Testis (tissue), 2 donors: ENCODE measurements at regions not wholly inside any gene's neighbourhood (a gene's known extent, or its start where the extent isn't known, plus 50 kb on each side); places are given as distances from the start of the nearest gene placed in this dataset.

Experiments
- DNase-seq: peaks from one replicate; pipeline ENCODE4 v3.0.0-alpha.2; 2019
- H3K27ac ChIP-seq, 2 donors: fragments of 200-600 bp; sonication (generic); one replicate each; pipeline ENCODE4 v1.5.1; 2019
- H3K27me3 ChIP-seq: fragments of 200-600 bp; sonication (generic); one replicate; pipeline ENCODE4 v1.5.1; 2019
- H3K36me3 ChIP-seq: fragments of 200-600 bp; sonication (generic); one replicate; pipeline ENCODE4 v1.5.1; 2017; ENCODE audit warnings: low read depth; ENCODE audit errors: missing control alignments
- H3K4me1 ChIP-seq: fragments of 200-600 bp; sonication (generic); one replicate; pipeline ENCODE4 v1.5.1; 2019
- H3K4me3 ChIP-seq, 2 donors: fragments of 200-600 bp; sonication (generic); one replicate each; pipeline ENCODE4 v1.5.1; 2017 to 2019
- H3K9me3 ChIP-seq: fragments of 200-600 bp; sonication (generic); one replicate; pipeline ENCODE4 v1.5.1; 2017
- CTCF ChIP-seq, 3 experiments: fragments of 450-650 bp in 2 of 3; fragments of 200-600 bp in 1 of 3; sonication (generic) in 1 of 3; IDR thresholded peaks; one replicate each; pipeline ENCODE4 v1.5.1; 2016 to 2019; ENCODE audit warnings: antibody characterized with exemption in 3 of 3, mild to moderate bottlenecking in 2 of 3, moderate library complexity in 1 of 3
- POLR2A ChIP-seq: fragments of 450-650 bp; IDR thresholded peaks from one replicate; pipeline ENCODE4 v1.6.1; 2017; ENCODE audit warnings: antibody characterized with exemption, mild to moderate bottlenecking, moderate library complexity
- WGBS, 2 donors: methylation state at CpG; one replicate each; pipeline ENCODE4 v1.1.5; 2018; 5-methylcytosine and 5-hydroxymethylcytosine counted together
- intact Hi-C: fragments of 100-400 bp; cut with DNase I; formaldehyde crosslinking; loops from one replicate; pipeline ENCODE4 v1.15.1; 2023; ENCODE audit warnings: low total_unique reads

- DNase-seq = no peak
- TF ChIP-seq CTCF (IDR thresholded peaks at IDR 0.05) (no peak), POLR2A (no peak)
- Histone ChIP-seq H3K27me3 (no peaks in the 10 kb centered on the region), H3K4me1 (no peaks in the 10 kb centered on the region), H3K27ac (no peak overlapping the region), H3K9me3 (no peaks in the 10 kb centered on the region), H3K36me3 (no peaks in the 10 kb centered on the region), H3K4me3 (no peak overlapping the region)
- WGBS, 2 donors = 96 to 98% methylated on average over 5 of the region's 5 CpGs
- intact Hi-C loops = no loop called here
These were observed 93.1 kb downstream of the MIS18A start for GRCh38 chr21:32185726-32186125.

- Histone ChIP-seq H3K4me3 (no peak overlapping the region), H3K27ac (no peak overlapping the region), H3K27me3 (no peaks in the 10 kb centered on the region), H3K9me3 (no peaks in the 10 kb centered on the region), H3K4me1 (no peaks in the 10 kb centered on the region), H3K36me3 (no peaks in the 10 kb centered on the region)
- no peak for DNase-seq
- no peak for TF ChIP-seq CTCF (IDR thresholded peaks at IDR 0.05)
- no peak for TF ChIP-seq POLR2A
- intact Hi-C loops = no loop called here
- WGBS, 2 donors = 66 to 71% methylated on average over 2 of the region's 2 CpGs
These were observed 93.7 kb downstream of the MIS18A start for GRCh38 chr21:32185103-32185502.

GRCh38 chr21:32184485-32184884 is 94.4 kb downstream of the MIS18A start:
- Histone ChIP-seq H3K27me3 (no peaks in the 10 kb centered on the region), H3K4me1 (no peaks in the 10 kb centered on the region), H3K9me3 (no peaks in the 10 kb centered on the region), H3K36me3 (no peaks in the 10 kb centered on the region), H3K4me3 (no peak overlapping the region), H3K27ac (no peak overlapping the region)
- no peak for DNase-seq
- WGBS, 2 donors = 80 to 84% methylated on average over 7 of the region's 7 CpGs
- TF ChIP-seq POLR2A (no peak), CTCF (IDR thresholded peaks at IDR 0.05) (no peak)
- intact Hi-C loops = no loop called here

- H3K27ac ChIP-seq = no peak overlapping the region
- no peak for DNase-seq
- no peaks in the 10 kb centered on the region for H3K27me3 ChIP-seq
- H3K4me1 ChIP-seq = no peaks in the 10 kb centered on the region
- WGBS, 2 donors = 73 to 94% methylated on average over 5 of the region's 5 CpGs
- no peak for TF ChIP-seq CTCF (IDR thresholded peaks at IDR 0.05)
- TF ChIP-seq POLR2A = no peak
- H3K36me3 ChIP-seq = no peaks in the 10 kb centered on the region
- no peak overlapping the region for H3K4me3 ChIP-seq
- intact Hi-C loops = no loop called here
- H3K9me3 ChIP-seq = no peaks in the 10 kb centered on the region
These were observed 94.8 kb downstream of the MIS18A start for GRCh38 chr21:32184065-32184464.

- Histone ChIP-seq H3K27me3 (no peaks in the 10 kb centered on the region), H3K4me3 (no peak overlapping the region), H3K9me3 (no peaks in the 10 kb centered on the region), H3K4me1 (no peaks in the 10 kb centered on the region), H3K36me3 (no peaks in the 10 kb centered on the region), H3K27ac (no peak overlapping the region)
- no peak for TF ChIP-seq CTCF (IDR thresholded peaks at IDR 0.05)
- no peak for DNase-seq
- intact Hi-C loops = no loop called here
These were observed 95.5 kb downstream of the MIS18A start for GRCh38 chr21:32183396-32183795.
